BLaER1 (cell line): ENCODE measurements at regions not wholly inside any gene's neighbourhood (a gene's known extent, or its start where the extent isn't known, plus 50 kb on each side); places are given as distances from the start of the nearest gene placed in this dataset.

Experiments used
- H3K27ac ChIP-seq: shearing (Covaris generic); formaldehyde crosslinking; 2 replicates; pipeline ENCODE4 v1.8.1; 2022
- H3K27me3 ChIP-seq: shearing (Covaris generic); formaldehyde crosslinking; 2 replicates; pipeline ENCODE4 v1.8.1; 2022
- H3K36me3 ChIP-seq: shearing (Covaris generic); formaldehyde crosslinking; 2 replicates; pipeline ENCODE4 v1.8.1; 2022
- H3K4me1 ChIP-seq: shearing (Covaris generic); formaldehyde crosslinking; 2 replicates; pipeline ENCODE4 v1.8.1; 2022
- H3K4me2 ChIP-seq: shearing (Covaris generic); formaldehyde crosslinking; 2 replicates; pipeline ENCODE4 v1.8.1; 2022
- H3K4me3 ChIP-seq: shearing (Covaris generic); formaldehyde crosslinking; 2 replicates; pipeline ENCODE4 v1.8.1; 2022
- H3K9ac ChIP-seq: shearing (Covaris generic); formaldehyde crosslinking; 2 replicates; pipeline ENCODE4 v1.8.1; 2022
- H3K9me3 ChIP-seq: shearing (Covaris generic); formaldehyde crosslinking; 2 replicates; pipeline ENCODE4 v1.8.1; 2022
- H4K20me1 ChIP-seq: shearing (Covaris generic); formaldehyde crosslinking; 2 replicates; pipeline ENCODE4 v1.8.1; 2022
- Cebpa-rat ChIP-seq: shearing (Covaris generic); IDR thresholded peaks from 2 replicates; pipeline ENCODE4 v1.8.1; 2022

GRCh38 chr2:118345465-118345864 lies 257.2 kb downstream of the INSIG2 start:
- H3K27ac ChIP-seq = no peak overlapping the region

GRCh38 chr2:118340103-118340502 lies 251.8 kb downstream of the INSIG2 start:
- Histone ChIP-seq H3K9ac (no peak overlapping the region), H3K4me2 (no peak overlapping the region), H3K9me3 (peaks cover 20% of the 10 kb centered on the region), H3K36me3 (no peaks in the 10 kb centered on the region), H4K20me1 (no peaks in the 10 kb centered on the region), H3K27ac (no peak overlapping the region), H3K4me1 (no peaks in the 10 kb centered on the region), H3K4me3 (no peak overlapping the region), H3K27me3 (no peaks in the 10 kb centered on the region)
- no peak for TF ChIP-seq Cebpa-rat

More at GRCh38 chr2:118345465-118345864, 257.2 kb downstream of the INSIG2 start:
- Histone ChIP-seq H3K27me3 (no peaks in the 10 kb centered on the region), H3K4me1 (no peaks in the 10 kb centered on the region), H3K9me3 (peaks cover 2% of the 10 kb centered on the region; the same call in 1 of the 2 replicates), H3K36me3 (no peaks in the 10 kb centered on the region), H3K4me2 (no peak overlapping the region), H3K9ac (no peak overlapping the region), H4K20me1 (no peaks in the 10 kb centered on the region), H3K4me3 (no peak overlapping the region)
- TF ChIP-seq Cebpa-rat = no peak

GRCh38 chr2:118339386-118339785 lies 251.1 kb downstream of the INSIG2 start:
- no peak overlapping the region for H3K9ac ChIP-seq
- H3K4me1 ChIP-seq = no peaks in the 10 kb centered on the region
- H3K27ac ChIP-seq = no peak overlapping the region
- no peak overlapping the region for H3K4me2 ChIP-seq
- peaks cover 20% of the 10 kb centered on the region for H3K9me3 ChIP-seq
- no peak overlapping the region for H3K4me3 ChIP-seq
- no peak for TF ChIP-seq Cebpa-rat
- no peaks in the 10 kb centered on the region for H4K20me1 ChIP-seq
- H3K36me3 ChIP-seq = no peaks in the 10 kb centered on the region
- no peaks in the 10 kb centered on the region for H3K27me3 ChIP-seq

GRCh38 chr2:118333664-118334063 lies 245.4 kb downstream of the INSIG2 start:
- H3K27me3 ChIP-seq = no peaks in the 10 kb centered on the region
- no peak for TF ChIP-seq Cebpa-rat
- H3K27ac ChIP-seq = no peak overlapping the region

GRCh38 chr2:118325321-118325955 lies 237.2 kb downstream of the INSIG2 start:
- no peak for TF ChIP-seq Cebpa-rat
- Histone ChIP-seq H3K27me3 (no peaks in the 10 kb centered on the region), H3K4me3 (no peak overlapping the region)

More at GRCh38 chr2:118333664-118334063, 245.4 kb downstream of the INSIG2 start:
- Histone ChIP-seq H4K20me1 (no peaks in the 10 kb centered on the region), H3K9me3 (no peaks in the 10 kb centered on the region; the same call in 1 of the 2 replicates), H3K4me3 (no peak overlapping the region), H3K4me2 (no peak overlapping the region), H3K36me3 (no peaks in the 10 kb centered on the region), H3K4me1 (no peaks in the 10 kb centered on the region), H3K9ac (no peak overlapping the region)

GRCh38 chr2:118322406-118322805 lies 234.1 kb downstream of the INSIG2 start:
- no peak overlapping the region for H3K4me2 ChIP-seq
- H3K36me3 ChIP-seq = no peaks in the 10 kb centered on the region
- H3K27me3 ChIP-seq = no peaks in the 10 kb centered on the region
- H3K4me1 ChIP-seq = no peaks in the 10 kb centered on the region
- no peak overlapping the region for H3K4me3 ChIP-seq
- H3K27ac ChIP-seq = no peak overlapping the region
- no peak for TF ChIP-seq Cebpa-rat
- no peaks in the 10 kb centered on the region for H4K20me1 ChIP-seq
- no peak overlapping the region for H3K9ac ChIP-seq
- no peaks in the 10 kb centered on the region for H3K9me3 ChIP-seq

More at GRCh38 chr2:118325321-118325955, 237.2 kb downstream of the INSIG2 start:
- Histone ChIP-seq H3K9ac (no peak overlapping the region), H3K4me1 (no peaks in the 10 kb centered on the region), H4K20me1 (no peaks in the 10 kb centered on the region), H3K36me3 (no peaks in the 10 kb centered on the region), H3K27ac (no peak overlapping the region), H3K9me3 (no peaks in the 10 kb centered on the region), H3K4me2 (no peak overlapping the region)

GRCh38 chr2:118321432-118322105 lies 233.3 kb downstream of the INSIG2 start:
- no peak overlapping the region for H3K4me2 ChIP-seq

GRCh38 chr2:118320658-118321057 lies 232.4 kb downstream of the INSIG2 start:
- Histone ChIP-seq H3K9me3 (no peaks in the 10 kb centered on the region), H3K9ac (no peak overlapping the region), H3K27ac (no peak overlapping the region), H3K4me3 (no peak overlapping the region), H3K4me2 (no peak overlapping the region), H3K27me3 (no peaks in the 10 kb centered on the region), H4K20me1 (no peaks in the 10 kb centered on the region), H3K4me1 (no peaks in the 10 kb centered on the region), H3K36me3 (no peaks in the 10 kb centered on the region)
- no peak for TF ChIP-seq Cebpa-rat

More at GRCh38 chr2:118321432-118322105, 233.3 kb downstream of the INSIG2 start:
- Histone ChIP-seq H4K20me1 (no peaks in the 10 kb centered on the region), H3K36me3 (no peaks in the 10 kb centered on the region), H3K4me1 (no peaks in the 10 kb centered on the region), H3K4me3 (no peak overlapping the region), H3K27me3 (no peaks in the 10 kb centered on the region), H3K27ac (no peak overlapping the region), H3K9ac (no peak overlapping the region), H3K9me3 (no peaks in the 10 kb centered on the region)
- TF ChIP-seq Cebpa-rat = no peak

- Histone ChIP-seq H3K27me3 (no peaks in the 10 kb centered on the region), H3K36me3 (no peaks in the 10 kb centered on the region), H3K4me3 (no peak overlapping the region), H3K27ac (no peak overlapping the region), H3K4me1 (no peaks in the 10 kb centered on the region), H3K9ac (no peak overlapping the region), H3K9me3 (no peaks in the 10 kb centered on the region), H4K20me1 (no peaks in the 10 kb centered on the region), H3K4me2 (no peak overlapping the region)
- TF ChIP-seq Cebpa-rat = no peak
Measured at GRCh38 chr2:118320196-118320595, 231.9 kb downstream of the INSIG2 start.

GRCh38 chr2:118319271-118319684 lies 231.0 kb downstream of the INSIG2 start:
- no peaks in the 10 kb centered on the region for H3K27me3 ChIP-seq

More at GRCh38 chr2:118319271-118319684, 231.0 kb downstream of the INSIG2 start:
- H3K9me3 ChIP-seq = no peaks in the 10 kb centered on the region
- no peak overlapping the region for H3K4me2 ChIP-seq
- H3K36me3 ChIP-seq = no peaks in the 10 kb centered on the region
- no peaks in the 10 kb centered on the region for H4K20me1 ChIP-seq
- no peaks in the 10 kb centered on the region for H3K4me1 ChIP-seq
- no peak for TF ChIP-seq Cebpa-rat
- H3K4me3 ChIP-seq = no peak overlapping the region
- no peak overlapping the region for H3K27ac ChIP-seq
- no peak overlapping the region for H3K9ac ChIP-seq
